ENCODE measurements at regions not wholly inside any gene's neighbourhood (a gene's known extent, or its start where the extent isn't known, plus 50 kb on each side); places are given as distances from the start of the nearest gene placed in this dataset.

GRCh38 chr5:114924769-114925168 is 244.9 kb downstream of the TRIM36 start:
- no peak for TF ChIP-seq CTCF (IDR thresholded peaks at IDR 0.05 in 2 of 3, conservative IDR thresholded peaks at IDR 0.05 in 1 of 3; ENCODE audit: control insufficient read depth in 2 of 3, extremely low read depth in 1 of 3, insufficient read depth in 1 of 3, low read depth in 3 of 3, low read length in 3 of 3)
- TF ChIP-seq POLR2AphosphoS5 (IDR thresholded peaks at IDR 0.05; ENCODE audit: low read length) = no peak
- TF ChIP-seq EZH2 (IDR thresholded peaks at IDR 0.05; ENCODE audit: borderline replicate concordance, control insufficient read depth, low read depth, low read length) = no peak
- TF ChIP-seq ATF3 (IDR thresholded peaks at IDR 0.05; ENCODE audit: borderline replicate concordance, extremely low read depth, low read depth, low read length) = no peak
- no peak for TF ChIP-seq YY1 (IDR thresholded peaks at IDR 0.05; ENCODE audit: low read depth, low read length)
